A673 (cell line): ENCODE measurements at regions not wholly inside any gene's neighbourhood (a gene's known extent, or its start where the extent isn't known, plus 50 kb on each side); places are given as distances from the start of the nearest gene placed in this dataset.

Experiments
- BruUV-seq: library from RNA; stranded (reverse); fragments of 400-500 nt; replicated peaks from 2 replicates; lab custom pipeline; 2021; lab: Mats Ljungman, UMichigan
- CTCF ChIA-PET: fragments of 300-600 bp; sonication (Branson Sonifier 250); formaldehyde crosslinking; loops from one replicate; lab custom pipeline; 2022; ENCODE audit warnings: antibody characterized with exemption; lab: Charles Lee
- POLR2A ChIA-PET: fragments of 300-600 bp; sonication (Branson Sonifier 250); formaldehyde crosslinking; loops from one replicate; lab custom pipeline; 2022; ENCODE audit warnings: antibody characterized with exemption; ENCODE audit not compliant: low non-redundant PET; lab: Charles Lee
- DNase-seq: peaks from one replicate; pipeline ENCODE4 v3.0.0-alpha.2; 2015; ENCODE audit warnings: low spot score
- H3K27ac ChIP-seq: fragments of 200-600 bp; sonication (generic); 2 replicates; pipeline ENCODE4 v1.5.1; 2016; ENCODE audit warnings: mixed run types, low read depth, mild to moderate bottlenecking, mixed read lengths, antibody characterized with exemption, low read length; ENCODE audit not compliant: poor library complexity, severe bottlenecking
- H3K27me3 ChIP-seq: fragments of 200-600 bp; sonication (generic); replicated peaks from 2 replicates; pipeline ENCODE4 v1.6.1; 2017; ENCODE audit warnings: mixed run types, low read depth, mild to moderate bottlenecking, mixed read lengths, antibody characterized with exemption, low read length; ENCODE audit not compliant: insufficient read depth, poor library complexity
- H3K36me3 ChIP-seq: fragments of 200-600 bp; sonication (generic); 2 replicates; pipeline ENCODE4 v1.6.1; 2016; ENCODE audit warnings: mixed run types, mild to moderate bottlenecking, mixed read lengths, antibody characterized with exemption, low read length; ENCODE audit not compliant: insufficient read depth, poor library complexity, severe bottlenecking
- H3K4me1 ChIP-seq: fragments of 200-600 bp; sonication (generic); 2 replicates; pipeline ENCODE4 v1.6.1; 2017; ENCODE audit warnings: mixed run types, mild to moderate bottlenecking, mixed read lengths, antibody characterized with exemption, low read length; ENCODE audit not compliant: insufficient read depth, poor library complexity, severe bottlenecking
- H3K4me3 ChIP-seq: fragments of 200-600 bp; sonication (generic); 2 replicates; pipeline ENCODE4 v1.5.1; 2016; ENCODE audit warnings: low read depth, mixed run types, mild to moderate bottlenecking, mixed read lengths, low read length; ENCODE audit not compliant: poor library complexity, severe bottlenecking
- H3K9me3 ChIP-seq: fragments of 200-600 bp; sonication (generic); 2 replicates; pipeline ENCODE4 v1.6.1; 2016; ENCODE audit warnings: mixed run types, low read depth, mild to moderate bottlenecking, mixed read lengths, antibody characterized with exemption, low read length; ENCODE audit not compliant: poor library complexity, severe bottlenecking
- CTCF ChIP-seq: fragments of 300-800, 200-600 bp; sonication (generic); conservative IDR thresholded peaks from 2 replicates; pipeline ENCODE4 v1.5.1; 2017; ENCODE audit warnings: low read depth, mild to moderate bottlenecking, antibody characterized with exemption, low read length, moderate library complexity, mixed read lengths
- EZH2 ChIP-seq: fragments of 200-600 bp; sonication (generic); IDR thresholded peaks from 2 replicates; pipeline ENCODE4 v1.6.1; 2017; ENCODE audit warnings: borderline replicate concordance, low read depth, mild to moderate bottlenecking, mixed read lengths, antibody characterized with exemption, low read length; ENCODE audit not compliant: poor library complexity, severe bottlenecking
- intact Hi-C: fragments of 100-400 bp; cut with micrococcal nuclease; formaldehyde crosslinking; loops from one replicate; pipeline ENCODE4 v1.10.0; 2022; ENCODE audit not compliant: unreplicated experiment

GRCh38 chr12:53829130-53829819 lies 77.5 kb upstream of the CISTR start:
- Histone ChIP-seq H3K4me3 (no peak overlapping the region), H3K4me1 (peaks cover 7% of the 10 kb centered on the region), H3K27me3 (peaks cover 21% of the 10 kb centered on the region), H3K36me3 (no peaks in the 10 kb centered on the region), H3K9me3 (no peaks in the 10 kb centered on the region), H3K27ac (no peak overlapping the region)
- no TSS peak for BruUV-seq
- CTCF ChIA-PET: no interaction called here
- DNase-seq: no peak
- no peak for TF ChIP-seq CTCF
- TF ChIP-seq EZH2: no peak
- intact Hi-C loops: no loop called here
- POLR2A ChIA-PET: no interaction called here

GRCh38 chr12:53830631-53831030 lies 78.9 kb upstream of the CISTR start:
- POLR2A ChIA-PET: interaction anchor here (0.6 kb wide), 1 partner anchor 23 kb away, joined by 4 read pairs; no protein-coding TSS in a partner anchor
- no peak overlapping the region for H3K27ac ChIP-seq
- no peaks in the 10 kb centered on the region for H3K9me3 ChIP-seq
- peaks cover 7% of the 10 kb centered on the region for H3K4me1 ChIP-seq
- CTCF ChIA-PET: no interaction called here
- BruUV-seq: no TSS peak
- no peak for DNase-seq
- H3K4me3 ChIP-seq: no peak overlapping the region
- H3K27me3 ChIP-seq: peaks cover 27% of the 10 kb centered on the region
- no peak for TF ChIP-seq EZH2
- no peaks in the 10 kb centered on the region for H3K36me3 ChIP-seq
- intact Hi-C loops: no loop called here

- Histone ChIP-seq H3K9me3 (no peaks in the 10 kb centered on the region), H3K36me3 (no peaks in the 10 kb centered on the region), H3K27ac (no peak overlapping the region), H3K4me1 (no peaks in the 10 kb centered on the region), H3K27me3 (peaks cover 34% of the 10 kb centered on the region), H3K4me3 (no peak overlapping the region)
- no peak for DNase-seq
- no TSS peak for BruUV-seq
- intact Hi-C loops: no loop called here
- CTCF ChIA-PET: no interaction called here
- no peak for TF ChIP-seq EZH2
- TF ChIP-seq CTCF: no peak
- POLR2A ChIA-PET: interaction anchor here (0.6 kb wide), 1 partner anchor 20 kb away, joined by 4 read pairs; no protein-coding TSS in a partner anchor
Measured at GRCh38 chr12:53836119-53836655, 84.4 kb upstream of the CISTR start.
